OCI-LY7 (cell line): ENCODE measurements at regions not wholly inside any gene's neighbourhood (a gene's known extent, or its start where the extent isn't known, plus 50 kb on each side); places are given as distances from the start of the nearest gene placed in this dataset.

Experiments
- EZH2phosphoT487 ChIP-seq: fragments of 200-600 bp; sonication (generic); IDR thresholded peaks from 2 replicates; pipeline ENCODE4 v1.6.1; 2018; ENCODE audit warnings: low read depth, borderline replicate concordance, mild to moderate bottlenecking, mixed run types, antibody characterized with exemption, low read length, moderate library complexity, mixed read lengths
- TF ChIP-seq, protein P1 (sequence below): fragments of 200-600 bp; sonication (generic); conservative IDR thresholded peaks from 2 replicates; pipeline ENCODE4 v1.5.1; 2014; ENCODE audit warnings: mild to moderate bottlenecking, antibody characterized with exemption, low read length, moderate library complexity, mixed read lengths

DNA sequence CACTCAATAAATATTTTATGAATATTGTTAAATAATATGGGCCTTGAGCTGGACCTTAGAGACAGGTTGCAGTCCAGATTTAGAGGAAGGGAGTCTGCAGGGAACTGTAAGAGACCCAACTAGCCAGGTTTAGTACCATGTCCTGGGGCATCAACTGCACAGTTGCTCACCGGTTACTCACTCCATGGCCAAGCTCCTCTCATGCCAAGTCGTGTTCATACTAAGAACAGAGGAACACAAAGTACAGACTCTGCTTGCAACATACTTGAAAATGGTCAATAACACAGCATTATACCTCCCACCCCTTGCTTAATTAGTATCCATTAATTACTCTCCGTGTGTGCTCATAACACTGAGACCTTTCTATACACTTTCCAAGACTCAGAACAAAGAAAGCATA is 317.6 kb upstream of the PIK3R1 start:
- TF ChIP-seq, protein P1, sequence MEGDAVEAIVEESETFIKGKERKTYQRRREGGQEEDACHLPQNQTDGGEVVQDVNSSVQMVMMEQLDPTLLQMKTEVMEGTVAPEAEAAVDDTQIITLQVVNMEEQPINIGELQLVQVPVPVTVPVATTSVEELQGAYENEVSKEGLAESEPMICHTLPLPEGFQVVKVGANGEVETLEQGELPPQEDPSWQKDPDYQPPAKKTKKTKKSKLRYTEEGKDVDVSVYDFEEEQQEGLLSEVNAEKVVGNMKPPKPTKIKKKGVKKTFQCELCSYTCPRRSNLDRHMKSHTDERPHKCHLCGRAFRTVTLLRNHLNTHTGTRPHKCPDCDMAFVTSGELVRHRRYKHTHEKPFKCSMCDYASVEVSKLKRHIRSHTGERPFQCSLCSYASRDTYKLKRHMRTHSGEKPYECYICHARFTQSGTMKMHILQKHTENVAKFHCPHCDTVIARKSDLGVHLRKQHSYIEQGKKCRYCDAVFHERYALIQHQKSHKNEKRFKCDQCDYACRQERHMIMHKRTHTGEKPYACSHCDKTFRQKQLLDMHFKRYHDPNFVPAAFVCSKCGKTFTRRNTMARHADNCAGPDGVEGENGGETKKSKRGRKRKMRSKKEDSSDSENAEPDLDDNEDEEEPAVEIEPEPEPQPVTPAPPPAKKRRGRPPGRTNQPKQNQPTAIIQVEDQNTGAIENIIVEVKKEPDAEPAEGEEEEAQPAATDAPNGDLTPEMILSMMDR = no peak
- TF ChIP-seq EZH2phosphoT487 = no peak
